ENCODE measurements at regions not wholly inside any gene's neighbourhood (a gene's known extent, or its start where the extent isn't known, plus 50 kb on each side); places are given as distances from the start of the nearest gene placed in this dataset.

- DNase-seq (ENCODE audit: low read depth) = no peak
Observed at GRCh38 chr3:72022027-72022426, 237.1 kb upstream of the PROK2 start.

DNA sequence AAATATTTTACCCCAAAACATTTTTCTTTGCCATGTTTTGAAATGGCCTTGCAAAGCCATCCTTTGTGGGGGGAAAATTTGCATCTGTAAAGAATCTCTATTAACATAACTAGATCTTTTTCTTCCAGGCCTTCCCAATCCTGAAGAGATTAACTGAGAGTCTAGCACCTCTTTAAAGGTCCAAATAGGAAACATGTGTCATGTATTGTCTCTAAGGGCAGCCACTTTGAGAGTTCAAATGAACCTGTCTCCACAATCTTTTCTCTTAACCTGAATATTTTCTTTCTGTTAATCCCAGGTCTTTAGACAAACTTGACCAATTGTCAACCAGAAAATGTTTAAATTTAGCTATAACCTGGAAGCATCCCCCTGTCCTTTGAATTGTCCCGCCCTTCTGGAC is 236.6 kb upstream of the PROK2 start:
- no peak for DNase-seq (ENCODE audit: low read depth)

- DNase-seq (ENCODE audit: low read depth) = no peak
Observed at GRCh38 chr3:72018343-72018984, 233.5 kb upstream of the PROK2 start.

GRCh38 chr3:72017935-72018334 is 233.0 kb upstream of the PROK2 start:
- DNase-seq (ENCODE audit: low read depth) = no peak

GRCh38 chr3:72017311-72017710 is 232.4 kb upstream of the PROK2 start:
- DNase-seq (ENCODE audit: low read depth) = no peak

GRCh38 chr3:72015463-72015862 is 230.5 kb upstream of the PROK2 start:
- no peak for DNase-seq (ENCODE audit: low read depth)

DNA sequence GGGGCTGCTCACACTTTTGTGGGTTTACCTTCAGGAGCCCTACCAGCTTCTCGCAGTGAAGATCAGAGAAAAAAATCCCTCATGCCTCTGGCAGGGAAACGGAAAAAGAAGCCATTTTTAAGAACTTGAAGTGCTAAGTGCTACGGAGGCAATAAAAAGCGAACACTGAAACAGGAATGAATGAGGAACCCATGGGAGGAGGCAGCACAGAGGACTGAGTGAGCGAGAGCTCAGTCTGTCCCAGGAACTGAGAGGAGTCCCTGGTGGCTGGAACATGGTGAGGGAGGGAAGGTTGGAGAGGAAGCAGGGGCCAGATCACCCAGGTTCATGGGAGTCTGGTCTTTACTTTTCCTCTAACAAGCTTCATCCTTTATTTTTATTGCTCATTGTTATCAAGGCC is 228.1 kb upstream of the PROK2 start:
- no peak for DNase-seq (ENCODE audit: low read depth)

DNA sequence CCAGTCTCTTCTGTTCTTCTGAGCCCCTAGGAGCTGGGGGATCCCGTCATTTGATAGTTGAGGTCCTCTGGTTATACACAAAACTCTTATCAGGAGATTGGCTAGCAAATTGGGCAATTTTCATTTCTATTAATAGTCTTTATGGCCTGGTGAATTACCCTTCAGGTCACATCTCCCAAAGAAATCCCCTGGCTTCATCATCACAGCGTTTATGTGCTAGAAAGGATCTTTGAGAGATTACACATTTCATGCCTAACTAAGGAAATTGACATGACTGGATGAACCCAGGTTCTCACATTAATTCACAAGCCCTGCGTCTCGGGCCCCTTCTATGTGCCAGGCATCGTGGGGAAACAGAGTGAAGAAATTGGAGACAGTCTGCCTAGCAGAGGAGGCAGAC is 227.4 kb upstream of the PROK2 start:
- DNase-seq (ENCODE audit: low read depth) = no peak

- no peak for DNase-seq (ENCODE audit: low read depth)
Observed at GRCh38 chr3:72011485-72011884, 226.5 kb upstream of the PROK2 start.

- DNase-seq (ENCODE audit: low read depth) = no peak
Observed at GRCh38 chr3:72009851-72010443, 225.0 kb upstream of the PROK2 start.

DNA sequence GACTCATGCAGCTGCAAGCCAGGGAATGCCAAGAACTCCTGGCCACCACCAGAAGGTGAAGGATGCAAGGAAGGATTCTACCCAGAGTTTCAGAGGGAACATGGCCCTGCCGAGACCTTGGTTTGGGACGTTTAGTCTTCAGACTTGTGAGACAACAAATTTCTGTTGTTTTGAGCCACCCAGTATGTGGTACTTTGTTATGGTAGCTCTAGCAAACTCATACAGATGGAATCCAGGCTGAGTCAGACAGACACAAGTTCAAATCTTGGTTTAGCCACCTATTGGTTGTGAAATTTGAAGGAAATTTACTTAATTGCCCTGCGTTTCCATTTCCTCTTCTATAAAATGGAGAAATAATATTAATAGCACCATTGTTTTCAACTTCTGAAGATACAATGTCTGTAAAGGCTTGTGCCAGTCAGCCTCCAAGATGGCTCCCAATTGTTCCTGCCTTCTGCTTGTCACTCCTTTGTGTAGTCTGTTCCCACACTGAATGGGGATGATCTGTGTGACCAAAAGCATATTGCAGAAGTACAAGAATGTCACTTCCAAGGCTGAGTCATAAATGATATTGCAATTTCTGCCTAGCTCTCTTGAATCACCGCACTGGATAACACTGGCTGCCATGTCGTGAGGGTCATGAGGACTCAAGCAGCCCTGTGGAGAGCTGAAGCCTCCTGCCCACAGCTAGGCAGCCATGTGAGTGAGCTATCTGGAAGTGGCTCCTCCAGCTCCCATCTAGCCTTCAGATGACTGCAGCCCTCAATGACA is 223.5 kb upstream of the PROK2 start:
- DNase-seq (ENCODE audit: low read depth) = no peak

- no peak for DNase-seq (ENCODE audit: low read depth)
Observed at GRCh38 chr3:72006631-72007556, 221.9 kb upstream of the PROK2 start.

DNA sequence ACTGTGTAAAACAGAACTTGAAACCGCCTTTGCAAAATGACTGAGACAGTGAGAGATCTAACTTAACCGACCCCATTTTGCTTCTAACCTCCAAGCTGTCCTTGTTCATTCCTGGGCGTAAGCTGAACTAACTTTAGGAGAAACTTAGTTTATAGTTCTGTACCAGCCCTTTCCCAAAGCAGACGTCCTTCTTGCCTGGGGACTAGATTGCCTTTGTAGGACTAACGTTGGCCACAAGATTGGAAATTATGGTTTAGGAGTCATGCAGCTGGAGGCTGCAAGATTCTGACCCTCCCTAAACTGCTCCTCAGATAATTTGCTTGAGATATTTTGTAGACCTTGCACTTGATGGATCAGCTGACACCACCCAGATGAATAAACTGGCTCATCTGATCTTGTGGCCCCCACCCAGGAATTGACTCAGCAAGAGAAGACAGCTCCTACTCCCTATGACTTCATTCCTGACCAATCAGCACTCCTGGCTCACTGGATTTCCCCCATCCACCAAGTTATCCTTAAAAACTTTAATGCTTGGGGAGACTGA is 219.9 kb upstream of the PROK2 start:
- DNase-seq (ENCODE audit: low read depth) = no peak

GRCh38 chr3:72003936-72004335 is 219.0 kb upstream of the PROK2 start:
- DNase-seq (ENCODE audit: low read depth) = no peak

GRCh38 chr3:72001758-72002157 is 216.8 kb upstream of the PROK2 start:
- DNase-seq (ENCODE audit: low read depth) = no peak

DNA sequence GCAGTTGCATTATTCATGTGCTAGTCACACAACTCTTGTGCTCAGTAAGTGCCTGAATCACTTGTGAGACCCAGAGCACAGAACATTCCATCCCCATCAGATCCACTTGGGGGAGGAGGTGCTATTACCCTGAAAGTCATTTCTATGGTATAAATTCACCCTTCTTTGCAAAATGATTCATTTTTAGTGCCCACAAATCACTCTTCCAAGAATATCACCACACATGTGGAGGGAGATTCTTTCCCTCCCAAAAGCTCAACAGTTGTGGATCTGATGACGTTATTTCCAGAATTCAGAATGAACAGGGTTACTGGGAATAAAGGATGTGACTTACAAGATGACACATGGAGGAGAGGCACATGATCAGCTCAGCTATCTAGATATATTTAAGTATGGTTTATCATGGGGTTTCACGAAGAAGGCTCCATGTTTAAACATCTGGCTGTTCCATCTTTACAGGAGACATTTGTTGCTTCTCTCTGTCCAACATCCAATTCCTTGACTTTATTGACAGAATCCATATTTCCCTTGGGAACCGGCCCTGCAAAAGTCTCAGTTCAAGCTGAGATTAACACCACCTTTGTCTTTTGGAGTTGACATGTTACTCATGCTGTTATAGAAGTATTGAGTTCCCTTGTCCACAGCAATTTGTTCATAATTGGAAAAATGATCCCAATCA is 214.2 kb upstream of the PROK2 start:
- DNase-seq (ENCODE audit: low read depth) = no peak

GRCh38 chr3:71997066-71997653 is 212.2 kb upstream of the PROK2 start:
- no peak for DNase-seq (ENCODE audit: low read depth)

GRCh38 chr3:71994906-71995305 is 210.0 kb upstream of the PROK2 start:
- DNase-seq (ENCODE audit: low read depth) = no peak

GRCh38 chr3:71994203-71994602 is 209.3 kb upstream of the PROK2 start:
- no peak for DNase-seq (ENCODE audit: low read depth)

GRCh38 chr3:71991681-71992080 is 206.7 kb upstream of the PROK2 start:
- no peak for DNase-seq (ENCODE audit: low read depth)

- no peak for DNase-seq (ENCODE audit: low read depth)
Observed at GRCh38 chr3:71991046-71991445, 206.1 kb upstream of the PROK2 start.

All from activated T-helper 1 cell treated with Interleukin-2 at 50 U/mL for 16 hours (primary cell).